Upper lobe of right lung (tissue), 1 donor: ENCODE measurements at regions not wholly inside any gene's neighbourhood (a gene's known extent, or its start where the extent isn't known, plus 50 kb on each side); places are given as distances from the start of the nearest gene placed in this dataset.

ENCODE experiments used
- ATAC-seq: fragments of 200-7000 bp; cut with Tn5 transposase; one replicate; pipeline ENCODE4 v1.9.1; 2020; ENCODE audit warnings: mild to moderate bottlenecking, moderate library complexity
- DNase-seq: peaks from one replicate; pipeline ENCODE4 v3.0.0-alpha.2; 2020
- H3K27ac ChIP-seq: fragments of 200-600 bp; one replicate; pipeline ENCODE4 v1.8.0; 2022
- H3K27me3 ChIP-seq: fragments of 200-600 bp; one replicate; pipeline ENCODE4 v1.8.0; 2022; ENCODE audit warnings: mild to moderate bottlenecking
- H3K36me3 ChIP-seq: fragments of 200-600 bp; one replicate; pipeline ENCODE4 v1.8.0; 2022
- H3K4me1 ChIP-seq: fragments of 200-600 bp; one replicate; pipeline ENCODE4 v1.8.0; 2022
- H3K4me3 ChIP-seq: fragments of 200-600 bp; one replicate; pipeline ENCODE4 v1.8.0; 2022; ENCODE audit warnings: mild to moderate bottlenecking
- H3K9me3 ChIP-seq: fragments of 200-600 bp; one replicate; pipeline ENCODE4 v1.8.0; 2022
- CTCF ChIP-seq: fragments of 200-600 bp; IDR thresholded peaks from one replicate; pipeline ENCODE4 v1.8.0; 2022; ENCODE audit warnings: antibody characterized with exemption
- intact Hi-C: fragments of 100-400 bp; cut with DNase I; formaldehyde crosslinking; loops from one replicate; pipeline ENCODE4 v1.11.0; 2022
- donor health status: DM: no; HTN: yes; CAD: no; lungs with severe emphysema.

GRCh38 chr6:113526553-113526952 is 330.6 kb upstream of the MARCKS start:
- Histone ChIP-seq H3K27ac (no peak overlapping the region), H3K27me3 (no peaks in the 10 kb centered on the region), H3K4me1 (no peaks in the 10 kb centered on the region), H3K4me3 (no peak overlapping the region), H3K9me3 (no peaks in the 10 kb centered on the region), H3K36me3 (no peaks in the 10 kb centered on the region)
- intact Hi-C loops = no loop called here
- ATAC-seq (no peak), DNase-seq (no peak)
- TF ChIP-seq CTCF = no peak

GRCh38 chr6:113526995-113527394 is 330.1 kb upstream of the MARCKS start:
- Histone ChIP-seq H3K27ac (no peak overlapping the region), H3K4me3 (no peak overlapping the region), H3K4me1 (no peaks in the 10 kb centered on the region), H3K27me3 (no peaks in the 10 kb centered on the region), H3K9me3 (no peaks in the 10 kb centered on the region), H3K36me3 (no peaks in the 10 kb centered on the region)
- ATAC-seq = no peak
- no peak for DNase-seq
- intact Hi-C loops = no loop called here
- TF ChIP-seq CTCF = no peak

GRCh38 chr6:113528111-113528510 is 329.0 kb upstream of the MARCKS start:
- DNase-seq (no peak), ATAC-seq (no peak)
- TF ChIP-seq CTCF = no peak
- H3K4me1 ChIP-seq = no peaks in the 10 kb centered on the region
- no peaks in the 10 kb centered on the region for H3K36me3 ChIP-seq
- H3K4me3 ChIP-seq = no peak overlapping the region
- intact Hi-C loops = no loop called here
- no peaks in the 10 kb centered on the region for H3K27me3 ChIP-seq
- H3K9me3 ChIP-seq = no peaks in the 10 kb centered on the region
- no peak overlapping the region for H3K27ac ChIP-seq

- Histone ChIP-seq H3K9me3 (no peaks in the 10 kb centered on the region), H3K4me1 (no peaks in the 10 kb centered on the region), H3K27me3 (no peaks in the 10 kb centered on the region), H3K4me3 (no peak overlapping the region), H3K36me3 (no peaks in the 10 kb centered on the region), H3K27ac (no peak overlapping the region)
- ATAC-seq (no peak), DNase-seq (no peak)
- no peak for TF ChIP-seq CTCF
- intact Hi-C loops = no loop called here
Measured at GRCh38 chr6:113529196-113529595, 327.9 kb upstream of the MARCKS start.

GRCh38 chr6:113529879-113530278 is 327.3 kb upstream of the MARCKS start:
- H3K4me3 ChIP-seq = no peak overlapping the region
- H3K4me1 ChIP-seq = no peaks in the 10 kb centered on the region
- no peak for TF ChIP-seq CTCF
- intact Hi-C loops = no loop called here
- no peaks in the 10 kb centered on the region for H3K36me3 ChIP-seq
- DNase-seq (no peak), ATAC-seq (no peak)
- H3K27ac ChIP-seq = no peak overlapping the region
- H3K27me3 ChIP-seq = no peaks in the 10 kb centered on the region
- H3K9me3 ChIP-seq = no peaks in the 10 kb centered on the region

- H3K27me3 ChIP-seq = no peaks in the 10 kb centered on the region
- no peak for TF ChIP-seq CTCF
- ATAC-seq (no peak), DNase-seq (no peak)
- intact Hi-C loops = no loop called here
- no peak overlapping the region for H3K4me3 ChIP-seq
- no peaks in the 10 kb centered on the region for H3K9me3 ChIP-seq
- no peaks in the 10 kb centered on the region for H3K4me1 ChIP-seq
- no peaks in the 10 kb centered on the region for H3K36me3 ChIP-seq
- H3K27ac ChIP-seq = no peak overlapping the region
Measured at GRCh38 chr6:113530769-113531168, 326.4 kb upstream of the MARCKS start.
